HG02884 (cell line): ENCODE measurements at regions not wholly inside any gene's neighbourhood (a gene's known extent, or its start where the extent isn't known, plus 50 kb on each side); places are given as distances from the start of the nearest gene placed in this dataset.

Experiments
- ATAC-seq: cut with Tn5 transposase; IDR thresholded peaks from one replicate; pipeline ENCODE4 v1.9.1; 2021; ENCODE audit warnings: mild to moderate bottlenecking, moderate library complexity; ENCODE audit not compliant: unreplicated experiment

- no peak for ATAC-seq
These were observed 82.2 kb downstream of the EPDR1 start for GRCh38 chr7:38002689-38003088.

GRCh38 chr7:38006559-38006958 lies 86.1 kb downstream of the EPDR1 start:
- no peak for ATAC-seq

GRCh38 chr7:38007096-38007495 lies 86.7 kb downstream of the EPDR1 start:
- ATAC-seq = no peak

GRCh38 chr7:38013246-38013645 lies 92.8 kb downstream of the EPDR1 start:
- ATAC-seq = no peak

- ATAC-seq = no peak
These were observed 96.1 kb downstream of the EPDR1 start for GRCh38 chr7:38016567-38016966.

GRCh38 chr7:38017320-38017719 lies 96.9 kb downstream of the EPDR1 start:
- ATAC-seq = no peak

- no peak for ATAC-seq
These were observed 99.8 kb downstream of the EPDR1 start for GRCh38 chr7:38020121-38020785.

- no peak for ATAC-seq
These were observed 101.5 kb downstream of the EPDR1 start for GRCh38 chr7:38021892-38022291.

GRCh38 chr7:38025815-38026214 lies 105.4 kb downstream of the EPDR1 start:
- no peak for ATAC-seq

- ATAC-seq = no peak
These were observed 107.5 kb downstream of the EPDR1 start for GRCh38 chr7:38027884-38028455.

GRCh38 chr7:38034062-38034908 lies 113.8 kb downstream of the EPDR1 start:
- ATAC-seq = no peak

GRCh38 chr7:38040831-38041230 lies 120.4 kb downstream of the EPDR1 start:
- no peak for ATAC-seq

- ATAC-seq = no peak
These were observed 128.4 kb upstream of the STARD3NL start for GRCh38 chr7:38049679-38050078.

GRCh38 chr7:38051311-38051710 lies 126.7 kb upstream of the STARD3NL start:
- no peak for ATAC-seq

GRCh38 chr7:38051786-38052185 lies 126.3 kb upstream of the STARD3NL start:
- ATAC-seq = no peak

GRCh38 chr7:38052786-38053185 lies 125.3 kb upstream of the STARD3NL start:
- no peak for ATAC-seq

GRCh38 chr7:38054199-38054598 lies 123.8 kb upstream of the STARD3NL start:
- ATAC-seq = no peak

- no peak for ATAC-seq
These were observed 120.2 kb upstream of the STARD3NL start for GRCh38 chr7:38057829-38058228.

- ATAC-seq = no peak
These were observed 117.9 kb upstream of the STARD3NL start for GRCh38 chr7:38060116-38060515.

- ATAC-seq = no peak
These were observed 117.4 kb upstream of the STARD3NL start for GRCh38 chr7:38060637-38061036.

GRCh38 chr7:38066391-38066790 lies 111.7 kb upstream of the STARD3NL start:
- ATAC-seq = no peak

- ATAC-seq = no peak
These were observed 109.6 kb upstream of the STARD3NL start for GRCh38 chr7:38068461-38068860.
